H1 (cell line): ENCODE measurements at regions not wholly inside any gene's neighbourhood (a gene's known extent, or its start where the extent isn't known, plus 50 kb on each side); places are given as distances from the start of the nearest gene placed in this dataset.

Source experiments
- CTCF ChIA-PET: fragments of 300-600 bp; sonication (Branson Sonifier 250); formaldehyde crosslinking; loops from one replicate; lab custom pipeline; 2021; ENCODE audit not compliant: partially characterized antibody; lab: Charles Lee
- POLR2A ChIA-PET: fragments of 300-600 bp; sonication (Branson Sonifier 250); formaldehyde crosslinking; loops from one replicate; lab custom pipeline; 2021; ENCODE audit warnings: inconsistent platforms; ENCODE audit not compliant: partially characterized antibody; lab: Charles Lee
- DNase-seq, 2 experiments: peaks; one replicate each; pipeline versions ENCODE4 v3.0.0 to v3.0.0-alpha.2; 2010 to 2022; ENCODE audit warnings: low spot score in 2 of 2, low read depth in 1 of 2, mixed read lengths in 1 of 2
- FAIRE-seq: peaks from 2 replicates; lab custom pipeline; 2011; peaks lifted over from hg19 to GRCh38; lab: Jason Lieb, UNC
- H2AFZ ChIP-seq: 2 replicates; pipeline ENCODE4 v1.8.1; 2012; ENCODE audit warnings: low read length, inconsistent platforms
- H2AK5ac ChIP-seq: 2 replicates; pipeline ENCODE4 v1.6.1; 2013; ENCODE audit warnings: low read depth, low read length
- H2BK120ac ChIP-seq: replicated peaks from 2 replicates; pipeline ENCODE3; 2013; ENCODE audit warnings: low read depth, low read length, inconsistent platforms
- H2BK12ac ChIP-seq: 2 replicates; pipeline ENCODE4 v1.6.1; 2013; ENCODE audit warnings: low read depth, low read length
- H2BK15ac ChIP-seq: 2 replicates; pipeline ENCODE4 v1.6.1; 2013; ENCODE audit warnings: low read length
- H2BK20ac ChIP-seq: 2 replicates; pipeline ENCODE4 v1.6.1; 2013; ENCODE audit warnings: low read length
- H2BK5ac ChIP-seq: 2 replicates; pipeline ENCODE4 v1.6.1; 2013; ENCODE audit warnings: low read depth, low read length
- H3K14ac ChIP-seq: 2 replicates; pipeline ENCODE4 v1.6.1; 2013; ENCODE audit warnings: inconsistent platforms; ENCODE audit not compliant: insufficient read length
- H3K18ac ChIP-seq: 2 replicates; pipeline ENCODE4 v1.6.1; 2013; ENCODE audit warnings: low read length; ENCODE audit errors: extremely low read depth
- H3K23ac ChIP-seq: 2 replicates; pipeline ENCODE4 v1.6.1; 2013; ENCODE audit warnings: inconsistent platforms; ENCODE audit not compliant: insufficient read length
- H3K23me2 ChIP-seq: 2 replicates; pipeline ENCODE4 v1.6.1; 2013; ENCODE audit warnings: low read depth, low read length
- H3K27ac ChIP-seq: 2 replicates; pipeline ENCODE4 v1.6.1; 2011; ENCODE audit warnings: low read depth, low read length, inconsistent platforms
- H3K27me3 ChIP-seq, 4 experiments: replicated peaks in 1 of 4; 1 replicate in 1 of 4; 2 replicates in 3 of 4; pipeline versions ENCODE4 v1.6.1 to v1.8.1; 2011 to 2013; ENCODE audit warnings: low read length in 3 of 4, mild to moderate bottlenecking in 3 of 4, inconsistent platforms in 2 of 4, mixed read lengths in 2 of 4, moderate library complexity in 1 of 4; ENCODE audit not compliant: control insufficient read depth in 3 of 4, insufficient read depth in 3 of 4; ENCODE audit errors: extremely low read depth in 1 of 4
- H3K36me3 ChIP-seq, 4 experiments: 2 replicates each; pipeline versions ENCODE4 v1.6.1 to v1.8.1; 2011 to 2013; ENCODE audit warnings: mild to moderate bottlenecking in 4 of 4, low read length in 3 of 4, moderate library complexity in 2 of 4, control low read depth in 1 of 4, inconsistent platforms in 1 of 4; ENCODE audit not compliant: insufficient read depth in 4 of 4, control insufficient read depth in 2 of 4
- H3K4ac ChIP-seq: replicated peaks from 2 replicates; pipeline ENCODE3; 2013; ENCODE audit warnings: low read length, low read depth, mixed read lengths, inconsistent platforms; ENCODE audit not compliant: insufficient read length
- H3K4me1 ChIP-seq, 4 experiments: replicated peaks in 1 of 4; 1 replicate in 1 of 4; 2 replicates in 3 of 4; pipeline versions ENCODE4 v1.6.1 to v1.8.1; 2011 to 2013; ENCODE audit warnings: low read length in 3 of 4, inconsistent platforms in 2 of 4, mixed read lengths in 1 of 4; ENCODE audit not compliant: insufficient read depth in 4 of 4, control insufficient read depth in 3 of 4
- H3K4me2 ChIP-seq, 2 experiments: 2 replicates each; pipeline versions ENCODE4 v1.6.1 to v1.8.1; 2011 to 2013; ENCODE audit warnings: low read depth in 2 of 2, low read length in 2 of 2, control low read depth in 1 of 2, inconsistent platforms in 1 of 2, mild to moderate bottlenecking in 1 of 2; ENCODE audit not compliant: insufficient read depth in 1 of 2
- H3K4me3 ChIP-seq, 4 experiments: fragments of 200-600, 300-600 bp in 1 of 4; sonication (generic), shearing (Covaris generic), sonication (Bioruptor Twin) in 1 of 4; 2 replicates each; pipeline versions ENCODE4 v1.5.1 to v1.8.1; 2011 to 2016; ENCODE audit warnings: low read length in 4 of 4, low read depth in 3 of 4, control low read depth in 2 of 4, inconsistent platforms in 2 of 4, mild to moderate bottlenecking in 2 of 4, mixed read lengths in 1 of 4, moderate library complexity in 1 of 4; ENCODE audit not compliant: insufficient read depth in 2 of 4; ENCODE audit errors: extremely low read depth in 1 of 4
- H3K56ac ChIP-seq: replicated peaks from 2 replicates; pipeline ENCODE3; 2013; ENCODE audit warnings: low read depth, mild to moderate bottlenecking, mixed read lengths, low read length, inconsistent platforms; ENCODE audit not compliant: insufficient read length
- H3K79me1 ChIP-seq: 2 replicates; pipeline ENCODE4 v1.6.1; 2013; ENCODE audit warnings: low read depth, low read length, control low read depth
- H3K79me2 ChIP-seq, 2 experiments: 2 replicates each; pipeline versions ENCODE4 v1.6.1 to v1.8.1; 2012 to 2013; ENCODE audit warnings: low read length in 2 of 2, mild to moderate bottlenecking in 2 of 2, inconsistent platforms in 1 of 2; ENCODE audit not compliant: insufficient read depth in 2 of 2, control insufficient read depth in 1 of 2
- H3K9ac ChIP-seq, 4 experiments: replicated peaks in 1 of 4; 1 replicate in 1 of 4; 2 replicates in 3 of 4; pipeline versions ENCODE4 v1.6.1 to v1.8.1; 2011 to 2013; ENCODE audit warnings: low read depth in 3 of 4, low read length in 3 of 4, control low read depth in 2 of 4, mild to moderate bottlenecking in 2 of 4, moderate library complexity in 2 of 4, inconsistent platforms in 1 of 4; ENCODE audit errors: extremely low read depth in 1 of 4
- H3K9me3 ChIP-seq, 2 experiments: 2 replicates each; pipeline versions ENCODE4 v1.6.1 to v1.8.1; 2012 to 2013; ENCODE audit warnings: mild to moderate bottlenecking in 2 of 2, moderate library complexity in 2 of 2, control low read depth in 1 of 2, inconsistent platforms in 1 of 2, low read depth in 1 of 2, low read length in 1 of 2, mixed read lengths in 1 of 2; ENCODE audit not compliant: insufficient read depth in 2 of 2
- H4K20me1 ChIP-seq, 2 experiments: replicated peaks in 1 of 2; 2 replicates each; pipeline versions ENCODE3 to v1.8.1; 2011 to 2013; ENCODE audit warnings: inconsistent platforms in 2 of 2, low read length in 2 of 2, mild to moderate bottlenecking in 1 of 2; ENCODE audit not compliant: insufficient read depth in 2 of 2, control insufficient read depth in 1 of 2
- H4K5ac ChIP-seq: 2 replicates; pipeline ENCODE4 v1.6.1; 2013; ENCODE audit warnings: low read length, low read depth, mixed read lengths, inconsistent platforms; ENCODE audit not compliant: insufficient read length
- H4K8ac ChIP-seq: 2 replicates; pipeline ENCODE4 v1.8.0; 2013; ENCODE audit warnings: mild to moderate bottlenecking, moderate library complexity, low read length, inconsistent platforms; ENCODE audit not compliant: insufficient read depth; ENCODE audit errors: extremely low read depth
- H4K91ac ChIP-seq: replicated peaks from 2 replicates; pipeline ENCODE3; 2013; ENCODE audit warnings: low read length, mixed read lengths, inconsistent platforms; ENCODE audit not compliant: insufficient read length
- TAF7 ChIP-seq: optimal IDR thresholded peaks from 2 replicates; pipeline ENCODE3; 2011; ENCODE audit warnings: low read depth, mild to moderate bottlenecking, inconsistent platforms, low read length, moderate library complexity, borderline replicate concordance
- WGBS, 2 experiments: shearing (Covaris generic) in 1 of 2; methylation state at CpG; one replicate each; pipeline versions ENCODE4 v1.1.6 to v1.1.7; 2013 to 2015; ENCODE audit warnings: low lambda C conversion rate in 2 of 2, mixed read lengths in 2 of 2, inconsistent platforms in 1 of 2, low coverage in 1 of 2, missing lambda C conversion rate in 1 of 2; ENCODE audit not compliant: insufficient replicate concordance in 2 of 2, insufficient coverage in 1 of 2, insufficient read length in 1 of 2; ENCODE audit errors: extremely low coverage in 1 of 2, missing lambda C conversion rate in 1 of 2; 5-methylcytosine and 5-hydroxymethylcytosine counted together

DNA sequence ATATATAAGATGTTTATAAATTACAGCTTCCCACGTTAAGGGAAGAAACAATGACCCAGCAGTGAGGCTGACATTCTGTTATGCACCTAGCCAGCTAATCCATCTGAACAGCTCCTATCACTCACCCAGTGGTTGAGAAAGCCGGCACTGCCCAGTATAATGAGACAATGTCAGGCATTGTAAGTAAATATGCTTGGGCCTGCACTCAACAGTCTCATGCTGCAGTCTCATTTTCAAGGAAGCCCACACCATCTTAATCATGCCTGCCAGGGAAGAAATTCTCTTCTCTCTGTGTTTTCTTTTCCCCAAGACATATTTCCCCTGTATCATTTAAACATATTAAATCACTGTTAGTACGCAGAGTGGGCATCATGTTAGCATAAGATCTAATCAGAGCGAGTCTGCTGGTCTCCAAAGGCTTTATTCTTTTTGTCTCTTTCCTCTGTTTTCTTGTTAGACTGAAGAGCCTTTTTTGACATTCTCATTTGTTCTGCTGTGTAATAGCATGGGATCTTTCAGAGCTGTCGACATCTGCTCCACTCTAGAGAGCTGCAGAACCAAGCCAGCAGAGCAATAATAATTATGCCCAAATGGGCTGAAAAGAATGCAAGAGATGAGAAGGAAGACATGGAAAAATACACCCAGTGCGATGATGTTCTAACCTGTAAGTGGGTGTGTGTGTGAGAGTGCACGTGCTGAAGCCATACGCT lies 67.6 kb upstream of the SLC22A15 start:
- H3K9me3 ChIP-seq, result no peaks in the 10 kb centered on the region
- H3K4me2 ChIP-seq, result no peak overlapping the region
- H4K8ac ChIP-seq, result no peak overlapping the region
- H3K4me1 ChIP-seq, result peaks cover 0 to 4% (median 1%) of the 10 kb centered on the region in 4 experiments; a peak in 3 of 7 replicates
- H3K9ac ChIP-seq, result no peak overlapping the region
- no peak overlapping the region for H2AK5ac ChIP-seq
- CTCF ChIA-PET, result interaction anchor here (1.0 to 1.9 kb wide), 3 partner anchors 21 to 73 kb away, joined by 3 to 6 read pairs (median 5); no protein-coding TSS in a partner anchor
- H2BK20ac ChIP-seq, result no peak overlapping the region
- no peak overlapping the region for H3K18ac ChIP-seq
- no peak overlapping the region for H2BK15ac ChIP-seq
- H3K56ac ChIP-seq, result no peak overlapping the region
- H3K4ac ChIP-seq, result no peak overlapping the region
- WGBS, 2 experiments, result 87% methylated on average over 8 of the region's 8 CpGs; no CpG with 5 or more reads in 1 of the 2 experiments
- H2BK12ac ChIP-seq, result no peak overlapping the region
- H3K27ac ChIP-seq, result no peak overlapping the region
- H2BK120ac ChIP-seq, result no peak overlapping the region
- no peaks in the 10 kb centered on the region for H4K20me1 ChIP-seq
- H3K27me3 ChIP-seq, result peaks cover 0 to 1% (median 0%) of the 10 kb centered on the region in 4 experiments; a peak in 1 of 7 replicates
- no peaks in the 10 kb centered on the region for H3K36me3 ChIP-seq
- no peak for TF ChIP-seq TAF7
- DNase-seq (no peak), FAIRE-seq (no peak)
- H3K79me2 ChIP-seq, result no peaks in the 10 kb centered on the region
- POLR2A ChIA-PET, result interaction anchor here (1.0 to 1.4 kb wide), 2 partner anchors 10 to 11 kb away, joined by 3 to 4 read pairs; no protein-coding TSS in a partner anchor
- H4K5ac ChIP-seq, result no peak overlapping the region
- no peaks in the 10 kb centered on the region for H3K23me2 ChIP-seq
- H4K91ac ChIP-seq, result no peak overlapping the region
- H2BK5ac ChIP-seq, result no peak overlapping the region
- no peak overlapping the region for H3K23ac ChIP-seq
- no peak overlapping the region for H3K4me3 ChIP-seq
- no peak overlapping the region for H3K14ac ChIP-seq
- no peak overlapping the region for H2AFZ ChIP-seq
- peaks cover 2% of the 10 kb centered on the region; the same call in 1 of the 2 replicates for H3K79me1 ChIP-seq
